ENCODE measurements at regions not wholly inside any gene's neighbourhood (a gene's known extent, or its start where the extent isn't known, plus 50 kb on each side); places are given as distances from the start of the nearest gene placed in this dataset.

GRCh38 chr4:45283352-45283751 lies 557.0 kb upstream of the GNPDA2 start:
- TF ChIP-seq CTCF (conservative IDR thresholded peaks at IDR 0.05 in 1 of 2, IDR thresholded peaks at IDR 0.05 in 1 of 2; ENCODE audit: low read depth in 1 of 2, low read length in 2 of 2) (no peak), EZH2 (IDR thresholded peaks at IDR 0.05; ENCODE audit: low read length, missing control alignments) (no peak)

Measured in fibroblast of lung (primary cell).